K562 (cell line): ENCODE measurements at regions not wholly inside any gene's neighbourhood (a gene's known extent, or its start where the extent isn't known, plus 50 kb on each side); places are given as distances from the start of the nearest gene placed in this dataset.

Experiments
- ATAC-seq: fragments of 200-7000 bp; cut with Tn5 transposase; 3 replicates; pipeline ENCODE4 v1.9.1; 2020; ENCODE audit warnings: moderate library complexity
- BruUV-seq: library from RNA; stranded (reverse); fragments of 400-500 nt; replicated peaks from 2 replicates; lab custom pipeline; 2021; lab: Mats Ljungman, UMichigan
- CTCF ChIA-PET: fragments of 300-600 bp; formaldehyde crosslinking; extraction: SDS; loops from one replicate; lab custom pipeline; 2021; ENCODE audit warnings: low intra/inter-chr PET ratio; lab: Yijun Ruan, JAX
- POLR2A ChIA-PET: fragments of 300-600, 350-650 bp; sonication (Branson Sonifier 250); formaldehyde crosslinking; extraction: SDS; loops from one replicate; lab custom pipeline; 2021; ENCODE audit warnings: antibody characterized with exemption, inconsistent platforms; lab: Yijun Ruan, JAX
- DNase-seq, 4 experiments: peaks; one replicate each; pipeline versions ENCODE4 v3.0.0 to v3.0.0-alpha.2; 2011 to 2018; ENCODE audit warnings: low spot score in 3 of 4, mixed read lengths in 3 of 4; ENCODE audit errors: extremely low read depth in 1 of 4
- FAIRE-seq: peaks from 2 replicates; lab custom pipeline; 2011; peaks lifted over from hg19 to GRCh38; lab: Jason Lieb, UNC
- H2AFZ ChIP-seq: 2 replicates; pipeline ENCODE4 v1.6.0; 2011; ENCODE audit warnings: low read depth, low read length, control low read depth, inconsistent platforms
- H3K27ac ChIP-seq: fragments of 200-600 bp; 3 replicates; pipeline ENCODE4 v1.8.0; 2011; ENCODE audit warnings: low read depth, mild to moderate bottlenecking, control low read depth, inconsistent platforms, low read length, moderate library complexity, mixed read lengths; ENCODE audit errors: extremely low read depth
- H3K27me3 ChIP-seq, 2 experiments: fragments of 300-600 bp in 1 of 2; 2 replicates in 1 of 2; 3 replicates in 1 of 2; pipeline versions ENCODE4 v1.6.0 to v1.8.0; 2011; ENCODE audit warnings: inconsistent platforms in 2 of 2, low read length in 2 of 2, mild to moderate bottlenecking in 1 of 2, mixed read lengths in 1 of 2, moderate library complexity in 1 of 2; ENCODE audit not compliant: control insufficient read depth in 2 of 2, insufficient read depth in 2 of 2
- H3K36me3 ChIP-seq: fragments of 300-600 bp; 3 replicates; pipeline ENCODE4 v1.8.0; 2011; ENCODE audit warnings: mild to moderate bottlenecking, low read length, inconsistent platforms; ENCODE audit not compliant: control insufficient read depth, insufficient read depth
- H3K4me1 ChIP-seq, 2 experiments: fragments of 200-600 bp in 1 of 2; replicated peaks in 1 of 2; 2 replicates in 1 of 2; 3 replicates in 1 of 2; pipeline versions ENCODE4 v1.5.1 to v1.8.0; 2011; ENCODE audit warnings: inconsistent platforms in 2 of 2, low read length in 2 of 2, mild to moderate bottlenecking in 1 of 2, mixed read lengths in 1 of 2, moderate library complexity in 1 of 2; ENCODE audit not compliant: control insufficient read depth in 2 of 2, insufficient read depth in 2 of 2
- H3K4me2 ChIP-seq: 2 replicates; pipeline ENCODE4 v1.6.1; 2011; ENCODE audit warnings: low read length, control low read depth, inconsistent platforms, mixed read lengths; ENCODE audit not compliant: insufficient read depth
- H3K4me3 ChIP-seq: fragments of 200-600 bp; sonication (generic), shearing (Covaris generic); 2 replicates; pipeline ENCODE4 v1.5.1; 2016; ENCODE audit warnings: control low read depth, inconsistent platforms
- H3K79me2 ChIP-seq: fragments of 200-600 bp; 3 replicates; pipeline ENCODE4 v1.8.0; 2011; ENCODE audit warnings: low read length, inconsistent platforms; ENCODE audit not compliant: control insufficient read depth, insufficient read depth
- H3K9ac ChIP-seq, 2 experiments: 2 replicates each; pipeline versions ENCODE4 v1.6.0 to v1.6.1; 2011; ENCODE audit warnings: low read depth in 2 of 2, low read length in 2 of 2, control low read depth in 1 of 2, inconsistent platforms in 1 of 2, mild to moderate bottlenecking in 1 of 2, mixed read lengths in 1 of 2; ENCODE audit not compliant: insufficient read depth in 1 of 2
- H3K9me1 ChIP-seq: one replicate; pipeline ENCODE4 v1.6.0; 2011; ENCODE audit warnings: inconsistent platforms, mild to moderate bottlenecking, low read length, moderate library complexity; ENCODE audit not compliant: control insufficient read depth, insufficient read depth
- H3K9me3 ChIP-seq: replicated peaks from 2 replicates; pipeline ENCODE4 v1.5.1; 2011; ENCODE audit warnings: low read depth, low read length, inconsistent platforms; ENCODE audit not compliant: control insufficient read depth, insufficient read depth
- H4K20me1 ChIP-seq: replicated peaks from 2 replicates; pipeline ENCODE4 v1.6.1; 2011; ENCODE audit warnings: low read length, inconsistent platforms, mixed read lengths; ENCODE audit not compliant: control insufficient read depth, insufficient read depth
- ATF7 ChIP-seq: fragments of 450-650 bp; IDR thresholded peaks from 2 replicates; pipeline ENCODE4 v1.7.1; 2014; ENCODE audit warnings: mild to moderate bottlenecking, moderate library complexity
- CBX3 ChIP-seq, 2 experiments: IDR thresholded peaks; 1 replicate in 1 of 2; 2 replicates in 1 of 2; pipeline ENCODE4 v1.6.1; 2012; ENCODE audit warnings: inconsistent platforms in 2 of 2, low read length in 2 of 2, borderline replicate concordance in 1 of 2, control low read depth in 1 of 2
- GATAD2B ChIP-seq: fragments of 450-650 bp; IDR thresholded peaks from 2 replicates; pipeline ENCODE4 v1.6.1; 2017; ENCODE audit warnings: mild to moderate bottlenecking, borderline replicate concordance
- ID3 ChIP-seq, 2 experiments: fragments of 250-450 bp in 1 of 2; fragments of 450-650 bp in 1 of 2; sonication (Bioruptor Pico) in 1 of 2; IDR thresholded peaks; 2 replicates each; pipeline versions ENCODE4 v1.6.1 to v1.8.0; 2016 to 2021; ENCODE audit warnings: mild to moderate bottlenecking in 2 of 2, moderate library complexity in 2 of 2, missing compliant biosample characterization in 1 of 2, missing genetic modification characterization in 1 of 2
- NCOA2 ChIP-seq, 2 experiments: fragments of 450-650 bp; IDR thresholded peaks; 2 replicates each; pipeline ENCODE4 v1.6.1; 2018; ENCODE audit warnings: mild to moderate bottlenecking in 2 of 2, moderate library complexity in 1 of 2; ENCODE audit not compliant: partially characterized antibody in 2 of 2
- SAFB2 ChIP-seq: fragments of 200-400 bp; formaldehyde crosslinking; IDR thresholded peaks from 2 replicates; pipeline ENCODE4 v1.6.1; 2018; ENCODE audit warnings: borderline replicate concordance, low read length, low read depth, moderate library complexity; ENCODE audit not compliant: severe bottlenecking
- ZBTB11 ChIP-seq, 3 experiments: fragments of 200-800 bp in 1 of 3; fragments of 250-450 bp in 1 of 3; fragments of 450-650 bp in 1 of 3; sonication (Bioruptor Pico) in 1 of 3; sonication (Bioruptor generic) in 1 of 3; formaldehyde crosslinking in 1 of 3; IDR thresholded peaks; 2 replicates each; pipeline versions ENCODE4 v1.6.1 to v1.8.0; 2016 to 2022; ENCODE audit warnings: mild to moderate bottlenecking in 2 of 3, missing genetic modification characterization in 2 of 3, missing compliant biosample characterization in 1 of 3, moderate library complexity in 1 of 3
- WGBS: fragments of 100-300 bp; shearing (Covaris generic); methylation state at CpG from one replicate; pipeline ENCODE4 v1.1.6; 2016; ENCODE audit warnings: low coverage, mixed read lengths; ENCODE audit not compliant: insufficient coverage; ENCODE audit errors: missing lambda C conversion rate; 5-methylcytosine and 5-hydroxymethylcytosine counted together
- in situ Hi-C: fragments of 300-500 bp; cut with MboI; formaldehyde crosslinking; loops from 4 replicates; pipeline ENCODE4 v1.15.0; 2018; ENCODE audit warnings: inconsistent platforms, mixed read lengths
- intact Hi-C: fragments of 100-400 bp; cut with micrococcal nuclease; formaldehyde crosslinking; loops from 2 replicates; pipeline ENCODE4 v1.14.2; 2022
- TF ChIP-seq, protein P1 (sequence below): fragments of 250-450 bp; sonication (Bioruptor Pico); IDR thresholded peaks from 2 replicates; pipeline ENCODE4 v1.4.0; 2020; ENCODE audit warnings: mild to moderate bottlenecking, moderate library complexity, borderline replicate concordance
- TF ChIP-seq, protein P2 (sequence below): fragments of 450-650 bp; IDR thresholded peaks from 2 replicates; pipeline ENCODE4 v1.6.1; 2017; ENCODE audit warnings: antibody characterized with exemption

- TF ChIP-seq ZBTB11 (CRISPR knock-in tag; IDR thresholded peaks at IDR 0.05) (no peak), GATAD2B (no peak), SAFB2 (no peak), ATF7 (no peak)
Observed at GRCh38 chr14:98018628-98019027, 1221.4 kb downstream of the VRK1 start (continued).

DNA sequence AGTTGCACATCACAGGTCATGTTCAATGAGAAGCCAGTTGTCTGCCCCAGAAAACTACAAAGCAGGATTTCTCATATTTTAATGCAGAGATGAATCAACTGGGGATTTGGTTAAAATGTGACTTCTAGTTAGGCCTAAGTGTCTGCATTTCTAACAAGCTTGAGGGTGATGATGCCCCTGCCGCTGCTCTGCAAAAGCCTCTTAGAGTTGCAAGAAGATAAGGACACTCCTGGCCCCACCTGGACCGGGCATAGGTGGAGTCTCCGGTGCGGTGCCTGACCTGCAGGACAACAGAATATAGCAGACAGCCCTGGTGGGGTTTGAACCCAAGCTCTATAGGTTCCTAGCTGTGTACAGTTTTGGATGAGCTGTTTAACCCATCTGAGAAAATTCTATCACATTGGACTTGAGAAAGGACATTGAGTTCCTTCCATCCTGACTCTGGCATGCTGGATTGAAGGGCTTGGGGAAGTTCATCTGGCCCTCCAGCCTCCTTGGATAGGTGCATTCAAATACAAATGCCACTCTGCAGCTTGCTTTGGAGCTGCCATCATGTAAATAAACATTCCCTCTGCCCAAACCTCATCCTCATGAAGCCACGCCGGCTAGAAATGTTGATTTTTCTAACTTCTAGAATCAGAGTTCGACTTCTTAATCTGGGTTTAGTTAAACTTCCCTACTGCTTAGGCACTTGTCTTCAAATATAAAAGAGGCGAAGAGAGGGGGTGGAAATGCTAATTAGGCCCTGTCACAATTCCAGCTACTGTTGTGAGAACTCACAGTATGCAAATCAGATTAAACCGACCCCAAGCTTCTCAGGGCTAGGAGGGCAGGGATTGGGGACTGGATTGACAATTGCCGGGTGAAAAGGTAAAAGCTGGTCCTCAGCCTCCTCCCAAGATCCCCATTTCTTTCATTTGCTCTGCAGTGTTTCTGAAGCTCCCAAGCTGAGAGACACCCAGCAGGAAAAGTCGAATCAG, 1225.6 kb downstream of the VRK1 start:
- ATAC-seq: no peak
- ChIA-PET CTCF (no interaction called here), POLR2A (no interaction called here)
- no peaks in the 10 kb centered on the region for H3K9me1 ChIP-seq
- no peaks in the 10 kb centered on the region for H4K20me1 ChIP-seq
- no TSS peak for BruUV-seq
- H3K27me3 ChIP-seq: no peaks in the 10 kb centered on the region
- no peaks in the 10 kb centered on the region for H3K36me3 ChIP-seq
- H3K9me3 ChIP-seq: no peaks in the 10 kb centered on the region
- intact Hi-C loops: no loop called here
- H3K4me3 ChIP-seq: no peak overlapping the region
- H3K27ac ChIP-seq: no peak overlapping the region
- DNase-seq: no peak
- under 1% methylated on average over 11 of the region's 11 CpGs for WGBS
- no peak overlapping the region for H3K4me2 ChIP-seq
- H3K79me2 ChIP-seq: no peaks in the 10 kb centered on the region
- FAIRE-seq: no peak
- H3K9ac ChIP-seq: no peak overlapping the region
- no peaks in the 10 kb centered on the region for H3K4me1 ChIP-seq
- H2AFZ ChIP-seq: no peak overlapping the region
- in situ Hi-C loops: no loop called here
- no peak for TF ChIP-seq CBX3 (IDR thresholded peaks at IDR 0.05; ENCODE audit: borderline replicate concordance in 1 of 2, low read length in 2 of 2)
- TF ChIP-seq ID3 (CRISPR knock-in tag; IDR thresholded peaks at IDR 0.05): no peak
- no peak for TF ChIP-seq ID3 (tag; IDR thresholded peaks at IDR 0.05)
- TF ChIP-seq, protein P1, sequence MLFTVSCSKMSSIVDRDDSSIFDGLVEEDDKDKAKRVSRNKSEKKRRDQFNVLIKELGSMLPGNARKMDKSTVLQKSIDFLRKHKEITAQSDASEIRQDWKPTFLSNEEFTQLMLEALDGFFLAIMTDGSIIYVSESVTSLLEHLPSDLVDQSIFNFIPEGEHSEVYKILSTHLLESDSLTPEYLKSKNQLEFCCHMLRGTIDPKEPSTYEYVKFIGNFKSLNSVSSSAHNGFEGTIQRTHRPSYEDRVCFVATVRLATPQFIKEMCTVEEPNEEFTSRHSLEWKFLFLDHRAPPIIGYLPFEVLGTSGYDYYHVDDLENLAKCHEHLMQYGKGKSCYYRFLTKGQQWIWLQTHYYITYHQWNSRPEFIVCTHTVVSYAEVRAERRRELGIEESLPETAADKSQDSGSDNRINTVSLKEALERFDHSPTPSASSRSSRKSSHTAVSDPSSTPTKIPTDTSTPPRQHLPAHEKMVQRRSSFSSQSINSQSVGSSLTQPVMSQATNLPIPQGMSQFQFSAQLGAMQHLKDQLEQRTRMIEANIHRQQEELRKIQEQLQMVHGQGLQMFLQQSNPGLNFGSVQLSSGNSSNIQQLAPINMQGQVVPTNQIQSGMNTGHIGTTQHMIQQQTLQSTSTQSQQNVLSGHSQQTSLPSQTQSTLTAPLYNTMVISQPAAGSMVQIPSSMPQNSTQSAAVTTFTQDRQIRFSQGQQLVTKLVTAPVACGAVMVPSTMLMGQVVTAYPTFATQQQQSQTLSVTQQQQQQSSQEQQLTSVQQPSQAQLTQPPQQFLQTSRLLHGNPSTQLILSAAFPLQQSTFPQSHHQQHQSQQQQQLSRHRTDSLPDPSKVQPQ: no peak
- no peak for TF ChIP-seq NCOA2 (IDR thresholded peaks at IDR 0.05; ENCODE audit: partially characterized antibody in 2 of 2)
- TF ChIP-seq, protein P2, sequence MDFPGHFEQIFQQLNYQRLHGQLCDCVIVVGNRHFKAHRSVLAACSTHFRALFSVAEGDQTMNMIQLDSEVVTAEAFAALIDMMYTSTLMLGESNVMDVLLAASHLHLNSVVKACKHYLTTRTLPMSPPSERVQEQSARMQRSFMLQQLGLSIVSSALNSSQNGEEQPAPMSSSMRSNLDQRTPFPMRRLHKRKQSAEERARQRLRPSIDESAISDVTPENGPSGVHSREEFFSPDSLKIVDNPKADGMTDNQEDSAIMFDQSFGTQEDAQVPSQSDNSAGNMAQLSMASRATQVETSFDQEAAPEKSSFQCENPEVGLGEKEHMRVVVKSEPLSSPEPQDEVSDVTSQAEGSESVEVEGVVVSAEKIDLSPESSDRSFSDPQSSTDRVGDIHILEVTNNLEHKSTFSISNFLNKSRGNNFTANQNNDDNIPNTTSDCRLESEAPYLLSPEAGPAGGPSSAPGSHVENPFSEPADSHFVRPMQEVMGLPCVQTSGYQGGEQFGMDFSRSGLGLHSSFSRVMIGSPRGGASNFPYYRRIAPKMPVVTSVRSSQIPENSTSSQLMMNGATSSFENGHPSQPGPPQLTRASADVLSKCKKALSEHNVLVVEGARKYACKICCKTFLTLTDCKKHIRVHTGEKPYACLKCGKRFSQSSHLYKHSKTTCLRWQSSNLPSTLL: no peak
